Stimulated activated CD4-positive, alpha-beta T cell treated with anti-CD3 and anti-CD28 coated beads, Interleukin-1b, Interleukin-23, amount 100 ng/mL, for 4 hours (primary cell): ENCODE measurements at regions not wholly inside any gene's neighbourhood (a gene's known extent, or its start where the extent isn't known, plus 50 kb on each side); places are given as distances from the start of the nearest gene placed in this dataset.
"Not testable (repeated sequence)": the region's sequence is repeated elsewhere in the genome, so short reads cannot be mapped to it uniquely, and the experiment has no call there.

ENCODE experiments used
- DNase-seq, 2 donors: peaks; one replicate each; pipeline ENCODE4 v3.0.0-alpha.2; 2020; ENCODE audit warnings: low read depth in 2 of 2

- DNase-seq, result not testable (repeated sequence)
Measured at GRCh38 chr16:9635150-9635720, 543.8 kb downstream of the HAPSTR1 start.

- no peak for DNase-seq
Measured at GRCh38 chr16:9644258-9644657, 538.0 kb downstream of the GRIN2A start.

GRCh38 chr16:9645911-9646310 lies 536.3 kb downstream of the GRIN2A start:
- no peak for DNase-seq

GRCh38 chr16:9647981-9648701 lies 534.1 kb downstream of the GRIN2A start:
- no peak for DNase-seq

GRCh38 chr16:9650284-9650683 lies 531.9 kb downstream of the GRIN2A start:
- DNase-seq, result no peak

GRCh38 chr16:9655051-9655450 lies 527.2 kb downstream of the GRIN2A start:
- DNase-seq, result no peak

GRCh38 chr16:9657641-9658040 lies 524.6 kb downstream of the GRIN2A start:
- no peak for DNase-seq

GRCh38 chr16:9658164-9658563 lies 524.1 kb downstream of the GRIN2A start:
- no peak for DNase-seq

- no peak for DNase-seq
Measured at GRCh38 chr16:9658586-9658985, 523.6 kb downstream of the GRIN2A start.

GRCh38 chr16:9660898-9661297 lies 521.3 kb downstream of the GRIN2A start:
- DNase-seq, result no peak

GRCh38 chr16:9661336-9662017 lies 520.8 kb downstream of the GRIN2A start:
- no peak for DNase-seq

- no peak for DNase-seq
Measured at GRCh38 chr16:9663588-9663987, 518.6 kb downstream of the GRIN2A start.

- DNase-seq, result no peak
Measured at GRCh38 chr16:9665851-9666271, 516.4 kb downstream of the GRIN2A start.

- DNase-seq, result no peak
Measured at GRCh38 chr16:9666834-9667480, 515.3 kb downstream of the GRIN2A start.

- DNase-seq, result no peak
Measured at GRCh38 chr16:9670033-9670432, 512.2 kb downstream of the GRIN2A start.

GRCh38 chr16:9670616-9671015 lies 511.6 kb downstream of the GRIN2A start:
- not testable (repeated sequence) for DNase-seq

- not testable (repeated sequence) for DNase-seq
Measured at GRCh38 chr16:9676560-9677300, 505.5 kb downstream of the GRIN2A start.

GRCh38 chr16:9677301-9677653 lies 505.0 kb downstream of the GRIN2A start:
- no peak for DNase-seq

- no peak for DNase-seq
Measured at GRCh38 chr16:9679213-9679767, 502.9 kb downstream of the GRIN2A start.

- DNase-seq, result no peak
Measured at GRCh38 chr16:9680019-9680655, 502.1 kb downstream of the GRIN2A start.

GRCh38 chr16:9680968-9681367 lies 501.3 kb downstream of the GRIN2A start:
- no peak for DNase-seq
